Gastrocnemius medialis (tissue), 4 donors: ENCODE measurements at regions not wholly inside any gene's neighbourhood (a gene's known extent, or its start where the extent isn't known, plus 50 kb on each side); places are given as distances from the start of the nearest gene placed in this dataset.

ENCODE experiments used
- POLR2A ChIP-seq, 2 donors: fragments of 450-650 bp; IDR thresholded peaks; one replicate each; pipeline ENCODE4 v1.6.1; 2017; ENCODE audit warnings: antibody characterized with exemption in 2 of 2, mild to moderate bottlenecking in 2 of 2, moderate library complexity in 2 of 2
- TF ChIP-seq, protein P1 (sequence below), 5 experiments: fragments of 450-650 bp in 3 of 5; fragments of 200-600 bp in 2 of 5; sonication (generic) in 2 of 5; IDR thresholded peaks in 4 of 5; conservative IDR thresholded peaks in 1 of 5; 1 replicate in 4 of 5; 2 replicates in 1 of 5; pipeline ENCODE4 v1.5.1; 2016 to 2019; ENCODE audit warnings: antibody characterized with exemption in 5 of 5, mild to moderate bottlenecking in 3 of 5, moderate library complexity in 3 of 5

GRCh38 chr13:40480012-40480914, 186.2 kb downstream of the FOXO1 start:
- TF ChIP-seq, protein P1, sequence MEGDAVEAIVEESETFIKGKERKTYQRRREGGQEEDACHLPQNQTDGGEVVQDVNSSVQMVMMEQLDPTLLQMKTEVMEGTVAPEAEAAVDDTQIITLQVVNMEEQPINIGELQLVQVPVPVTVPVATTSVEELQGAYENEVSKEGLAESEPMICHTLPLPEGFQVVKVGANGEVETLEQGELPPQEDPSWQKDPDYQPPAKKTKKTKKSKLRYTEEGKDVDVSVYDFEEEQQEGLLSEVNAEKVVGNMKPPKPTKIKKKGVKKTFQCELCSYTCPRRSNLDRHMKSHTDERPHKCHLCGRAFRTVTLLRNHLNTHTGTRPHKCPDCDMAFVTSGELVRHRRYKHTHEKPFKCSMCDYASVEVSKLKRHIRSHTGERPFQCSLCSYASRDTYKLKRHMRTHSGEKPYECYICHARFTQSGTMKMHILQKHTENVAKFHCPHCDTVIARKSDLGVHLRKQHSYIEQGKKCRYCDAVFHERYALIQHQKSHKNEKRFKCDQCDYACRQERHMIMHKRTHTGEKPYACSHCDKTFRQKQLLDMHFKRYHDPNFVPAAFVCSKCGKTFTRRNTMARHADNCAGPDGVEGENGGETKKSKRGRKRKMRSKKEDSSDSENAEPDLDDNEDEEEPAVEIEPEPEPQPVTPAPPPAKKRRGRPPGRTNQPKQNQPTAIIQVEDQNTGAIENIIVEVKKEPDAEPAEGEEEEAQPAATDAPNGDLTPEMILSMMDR (IDR thresholded peaks at IDR 0.05 in 4 of 5, conservative IDR thresholded peaks at IDR 0.05 in 1 of 5) = no peak
- no peak for TF ChIP-seq POLR2A (IDR thresholded peaks at IDR 0.05)
